22Rv1 (cell line): ENCODE measurements at regions not wholly inside any gene's neighbourhood (a gene's known extent, or its start where the extent isn't known, plus 50 kb on each side); places are given as distances from the start of the nearest gene placed in this dataset.

Source experiments
- H3K27ac ChIP-seq: fragments of 450-650 bp; 2 replicates; pipeline ENCODE4 v1.5.1; 2017
- ZFX ChIP-seq: fragments of 450-650 bp; IDR thresholded peaks from 2 replicates; pipeline ENCODE4 v1.6.1; 2017; ENCODE audit warnings: antibody characterized with exemption, borderline replicate concordance
- TF ChIP-seq, protein P1 (sequence below): fragments of 450-650 bp; IDR thresholded peaks from 2 replicates; pipeline ENCODE4 v1.5.1; 2017; ENCODE audit warnings: mild to moderate bottlenecking

- H3K27ac ChIP-seq: no peak overlapping the region
- TF ChIP-seq ZFX: no peak
- TF ChIP-seq, protein P1, sequence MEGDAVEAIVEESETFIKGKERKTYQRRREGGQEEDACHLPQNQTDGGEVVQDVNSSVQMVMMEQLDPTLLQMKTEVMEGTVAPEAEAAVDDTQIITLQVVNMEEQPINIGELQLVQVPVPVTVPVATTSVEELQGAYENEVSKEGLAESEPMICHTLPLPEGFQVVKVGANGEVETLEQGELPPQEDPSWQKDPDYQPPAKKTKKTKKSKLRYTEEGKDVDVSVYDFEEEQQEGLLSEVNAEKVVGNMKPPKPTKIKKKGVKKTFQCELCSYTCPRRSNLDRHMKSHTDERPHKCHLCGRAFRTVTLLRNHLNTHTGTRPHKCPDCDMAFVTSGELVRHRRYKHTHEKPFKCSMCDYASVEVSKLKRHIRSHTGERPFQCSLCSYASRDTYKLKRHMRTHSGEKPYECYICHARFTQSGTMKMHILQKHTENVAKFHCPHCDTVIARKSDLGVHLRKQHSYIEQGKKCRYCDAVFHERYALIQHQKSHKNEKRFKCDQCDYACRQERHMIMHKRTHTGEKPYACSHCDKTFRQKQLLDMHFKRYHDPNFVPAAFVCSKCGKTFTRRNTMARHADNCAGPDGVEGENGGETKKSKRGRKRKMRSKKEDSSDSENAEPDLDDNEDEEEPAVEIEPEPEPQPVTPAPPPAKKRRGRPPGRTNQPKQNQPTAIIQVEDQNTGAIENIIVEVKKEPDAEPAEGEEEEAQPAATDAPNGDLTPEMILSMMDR: no peak
These were observed 658.6 kb upstream of the STEAP1 start for GRCh38 chr7:89495704-89496103.

DNA sequence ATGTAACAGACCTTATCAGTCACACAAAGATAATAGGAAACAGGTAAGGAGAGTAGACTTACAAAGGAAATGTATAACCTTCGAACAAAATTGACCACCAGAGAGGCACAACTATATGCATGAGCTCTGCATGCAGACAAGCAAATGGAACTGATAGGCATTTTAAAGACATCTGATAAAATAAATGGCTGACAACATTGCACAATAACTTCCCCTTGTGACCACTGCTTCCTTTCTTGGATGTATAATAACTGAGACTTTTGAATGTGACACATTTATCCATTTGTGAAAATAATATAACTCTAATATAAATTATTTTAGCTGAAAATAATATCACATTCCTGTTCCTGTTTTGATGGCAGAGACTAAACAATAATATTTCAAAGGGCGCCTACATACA lies 654.2 kb upstream of the STEAP1 start:
- no peak for TF ChIP-seq ZFX
- TF ChIP-seq, protein P1: no peak

GRCh38 chr7:89503281-89503680 lies 651.0 kb upstream of the STEAP1 start:
- TF ChIP-seq, protein P1: no peak
- no peak for TF ChIP-seq ZFX
- H3K27ac ChIP-seq: no peak overlapping the region

More for the DNA sequence above, 654.2 kb upstream of the STEAP1 start:
- H3K27ac ChIP-seq: no peak overlapping the region

DNA sequence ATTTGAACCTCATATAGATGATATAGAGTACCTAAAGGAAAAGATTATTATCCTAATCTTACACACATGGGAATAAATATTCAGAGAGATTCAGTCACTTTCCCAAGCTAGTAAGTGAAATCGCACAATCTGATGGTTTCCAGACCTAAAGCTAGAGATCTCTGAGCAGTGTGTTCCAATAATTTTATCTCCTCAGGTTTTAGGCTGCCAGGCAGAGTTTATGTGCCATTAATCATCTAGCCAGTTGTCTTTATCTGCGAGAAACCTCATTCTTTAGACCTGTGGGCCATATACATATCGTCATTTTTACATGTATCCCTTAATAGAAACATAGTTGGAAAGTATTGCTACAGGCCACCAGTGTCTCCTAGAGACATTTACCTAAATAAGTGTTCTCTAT lies 647.2 kb upstream of the STEAP1 start:
- no peak for TF ChIP-seq ZFX
- TF ChIP-seq, protein P1: no peak
- H3K27ac ChIP-seq: no peak overlapping the region

- TF ChIP-seq, protein P1: no peak
- TF ChIP-seq ZFX: no peak
- H3K27ac ChIP-seq: no peak overlapping the region
These were observed 642.4 kb upstream of the STEAP1 start for GRCh38 chr7:89511900-89512299.

- H3K27ac ChIP-seq: no peak overlapping the region
- no peak for TF ChIP-seq ZFX
- TF ChIP-seq, protein P1: no peak
These were observed 639.3 kb upstream of the STEAP1 start for GRCh38 chr7:89514970-89515369.

- no peak for TF ChIP-seq ZFX
- TF ChIP-seq, protein P1: no peak
- no peak overlapping the region for H3K27ac ChIP-seq
These were observed 636.5 kb upstream of the STEAP1 start for GRCh38 chr7:89517815-89518214.
